ENCODE measurements at regions not wholly inside any gene's neighbourhood (a gene's known extent, or its start where the extent isn't known, plus 50 kb on each side); places are given as distances from the start of the nearest gene placed in this dataset.

GRCh38 chr13:47085346-47085745 lies 188.5 kb upstream of the HTR2A start:
- TF ChIP-seq EZH2phosphoT487 (IDR thresholded peaks at IDR 0.05; ENCODE audit: low read depth, severe bottlenecking, unreplicated experiment) (no peak), EZH2 (IDR thresholded peaks at IDR 0.05; ENCODE audit: borderline replicate concordance) (no peak)
- TF ChIP-seq, protein P1, sequence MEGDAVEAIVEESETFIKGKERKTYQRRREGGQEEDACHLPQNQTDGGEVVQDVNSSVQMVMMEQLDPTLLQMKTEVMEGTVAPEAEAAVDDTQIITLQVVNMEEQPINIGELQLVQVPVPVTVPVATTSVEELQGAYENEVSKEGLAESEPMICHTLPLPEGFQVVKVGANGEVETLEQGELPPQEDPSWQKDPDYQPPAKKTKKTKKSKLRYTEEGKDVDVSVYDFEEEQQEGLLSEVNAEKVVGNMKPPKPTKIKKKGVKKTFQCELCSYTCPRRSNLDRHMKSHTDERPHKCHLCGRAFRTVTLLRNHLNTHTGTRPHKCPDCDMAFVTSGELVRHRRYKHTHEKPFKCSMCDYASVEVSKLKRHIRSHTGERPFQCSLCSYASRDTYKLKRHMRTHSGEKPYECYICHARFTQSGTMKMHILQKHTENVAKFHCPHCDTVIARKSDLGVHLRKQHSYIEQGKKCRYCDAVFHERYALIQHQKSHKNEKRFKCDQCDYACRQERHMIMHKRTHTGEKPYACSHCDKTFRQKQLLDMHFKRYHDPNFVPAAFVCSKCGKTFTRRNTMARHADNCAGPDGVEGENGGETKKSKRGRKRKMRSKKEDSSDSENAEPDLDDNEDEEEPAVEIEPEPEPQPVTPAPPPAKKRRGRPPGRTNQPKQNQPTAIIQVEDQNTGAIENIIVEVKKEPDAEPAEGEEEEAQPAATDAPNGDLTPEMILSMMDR (IDR thresholded peaks at IDR 0.05; ENCODE audit: poor library complexity), result no peak

Measured in hepatocyte (in vitro differentiated cells).